ELR (cell line): ENCODE measurements at regions not wholly inside any gene's neighbourhood (a gene's known extent, or its start where the extent isn't known, plus 50 kb on each side); places are given as distances from the start of the nearest gene placed in this dataset.

ENCODE experiments used
- DNase-seq: peaks from one replicate; pipeline ENCODE4 v3.0.0-alpha.2; 2015; ENCODE audit warnings: low read depth

- DNase-seq: no peak
Observed at GRCh38 chr2:156697906-156698305, 261.7 kb downstream of the GPD2 start.

- DNase-seq: no peak
Observed at GRCh38 chr2:156700681-156701080, 264.5 kb downstream of the GPD2 start.

- no peak for DNase-seq
Observed at GRCh38 chr2:156702541-156702940, 266.4 kb downstream of the GPD2 start.

- no peak for DNase-seq
Observed at GRCh38 chr2:156703642-156704041, 267.5 kb downstream of the GPD2 start.

GRCh38 chr2:156704132-156704531, 268.0 kb downstream of the GPD2 start:
- no peak for DNase-seq

- no peak for DNase-seq
Observed at GRCh38 chr2:156704617-156705016, 268.4 kb downstream of the GPD2 start.

- no peak for DNase-seq
Observed at GRCh38 chr2:156706576-156706975, 270.4 kb downstream of the GPD2 start.

- DNase-seq: no peak
Observed at GRCh38 chr2:156708051-156708450, 271.9 kb downstream of the GPD2 start.

GRCh38 chr2:156709091-156709490, 272.9 kb downstream of the GPD2 start:
- no peak for DNase-seq

GRCh38 chr2:156719036-156719435, 282.9 kb downstream of the GPD2 start:
- DNase-seq: no peak

- no peak for DNase-seq
Observed at GRCh38 chr2:156727867-156728266, 291.7 kb downstream of the GPD2 start.

GRCh38 chr2:156728328-156728727, 292.1 kb downstream of the GPD2 start:
- DNase-seq: no peak

- DNase-seq: no peak
Observed at GRCh38 chr2:156731506-156731905, 295.3 kb downstream of the GPD2 start.

GRCh38 chr2:156736950-156737349, 300.8 kb downstream of the GPD2 start:
- DNase-seq: no peak

GRCh38 chr2:156739301-156739700, 303.1 kb downstream of the GPD2 start:
- DNase-seq: no peak

GRCh38 chr2:156745619-156746018, 309.4 kb downstream of the GPD2 start:
- DNase-seq: no peak

- no peak for DNase-seq
Observed at GRCh38 chr2:156748221-156748620, 312.0 kb downstream of the GPD2 start.

- no peak for DNase-seq
Observed at GRCh38 chr2:156752042-156752441, 315.9 kb downstream of the GPD2 start.

- DNase-seq: no peak
Observed at GRCh38 chr2:156753766-156754165, 317.6 kb downstream of the GPD2 start.

GRCh38 chr2:156756516-156756915, 320.3 kb downstream of the GPD2 start:
- no peak for DNase-seq

- DNase-seq: no peak
Observed at GRCh38 chr2:156763174-156763573, 327.0 kb downstream of the GPD2 start.

GRCh38 chr2:156765043-156765442, 328.9 kb downstream of the GPD2 start:
- DNase-seq: no peak

- DNase-seq: no peak
Observed at GRCh38 chr2:156765450-156765849, 329.3 kb downstream of the GPD2 start.

- no peak for DNase-seq
Observed at GRCh38 chr2:156769802-156770201, 333.6 kb downstream of the GPD2 start.

- no peak for DNase-seq
Observed at GRCh38 chr2:156778916-156779315, 342.7 kb downstream of the GPD2 start.
